Psoas muscle (tissue), 7 donors: ENCODE measurements at regions not wholly inside any gene's neighbourhood (a gene's known extent, or its start where the extent isn't known, plus 50 kb on each side); places are given as distances from the start of the nearest gene placed in this dataset.

Source experiments
- ATAC-seq, 4 donors: fragments of 200-7000 bp; cut with Tn5 transposase; one replicate each; pipeline ENCODE4 v1.9.1; 2020; ENCODE audit warnings: moderate library complexity in 3 of 4, mild to moderate bottlenecking in 2 of 4
- DNase-seq, 2 donors: peaks; one replicate each; pipeline ENCODE4 v3.0.0-alpha.2; 2020
- H3K27ac ChIP-seq: fragments of 200-600 bp; one replicate; pipeline ENCODE4 v1.8.0; 2022
- H3K27me3 ChIP-seq, 3 donors: fragments of 200-600 bp in 1 of 3; one replicate each; pipeline versions ENCODE4 v1.6.1 to v1.8.0; 2013 to 2022; ENCODE audit warnings: low read length in 2 of 3, mild to moderate bottlenecking in 2 of 3, moderate library complexity in 1 of 3; ENCODE audit not compliant: insufficient read depth in 3 of 3
- H3K36me3 ChIP-seq, 2 donors: fragments of 200-600 bp in 1 of 2; one replicate each; pipeline versions ENCODE4 v1.6.1 to v1.8.0; 2013 to 2022; ENCODE audit warnings: low read depth in 1 of 2, mild to moderate bottlenecking in 1 of 2, moderate library complexity in 1 of 2; ENCODE audit not compliant: insufficient read depth in 1 of 2
- H3K4me1 ChIP-seq: fragments of 200-600 bp; one replicate; pipeline ENCODE4 v1.8.0; 2022
- H3K4me3 ChIP-seq: fragments of 200-600 bp; one replicate; pipeline ENCODE4 v1.8.0; 2022; ENCODE audit warnings: mild to moderate bottlenecking
- H3K9me3 ChIP-seq: fragments of 200-600 bp; one replicate; pipeline ENCODE4 v1.8.0; 2022
- WGBS, 3 donors: extraction: QIAGEN DNeasy Blood & Tissue Kit; methylation state at CpG; one replicate each; pipeline versions ENCODE4 v1.1.6 to v1.1.7; 2013; 5-methylcytosine and 5-hydroxymethylcytosine counted together
- intact Hi-C, 2 donors: fragments of 100-400 bp; cut with DNase I; formaldehyde crosslinking; loops; one replicate each; pipeline versions ENCODE4 v1.11.0 to v1.14.2; 2022
- TF ChIP-seq, protein P1 (sequence below): fragments of 200-600 bp; IDR thresholded peaks from one replicate; pipeline ENCODE4 v1.8.0; 2022; ENCODE audit warnings: antibody characterized with exemption
- donor health status: healthy with polysubstance abuse.
- donor health status: DM: no; HTN: no; CAD: no; lungs with moderate emphysema.
- donor health status: Bipolar disorder and iron deficiency.
- donor health status: healthy.
- donor health status: DM: yes; HTN: yes; CAD: no.
- donor health status: DM: no; HTN: no; CAD: no.
- donor health status: DM: yes; HTN: yes; CAD: no.

DNA sequence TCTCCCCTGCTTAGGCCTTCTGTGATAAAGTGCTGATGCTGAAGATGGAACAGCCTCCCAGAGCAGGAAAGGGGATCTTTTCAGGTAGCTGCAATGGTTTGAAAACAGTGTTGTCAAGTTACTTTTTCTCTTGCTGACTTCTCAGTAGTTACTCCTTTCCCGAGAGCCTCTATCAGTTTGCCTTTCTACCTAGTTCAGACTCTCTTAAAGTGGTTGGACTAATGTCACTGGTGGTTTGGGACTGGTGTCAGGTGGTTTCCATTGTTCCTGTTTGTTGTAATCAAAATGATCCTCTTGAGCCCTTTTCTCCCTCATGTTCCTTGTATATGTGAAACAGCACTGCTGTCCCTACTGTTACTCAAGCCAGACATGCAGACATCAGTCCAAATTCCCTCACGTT is 91.4 kb downstream of the FAM217A start:
- ATAC-seq (no peak), DNase-seq (no peak)
- H3K9me3 ChIP-seq, result no peaks in the 10 kb centered on the region
- peaks cover 17% of the 10 kb centered on the region for H3K4me1 ChIP-seq
- TF ChIP-seq, protein P1, sequence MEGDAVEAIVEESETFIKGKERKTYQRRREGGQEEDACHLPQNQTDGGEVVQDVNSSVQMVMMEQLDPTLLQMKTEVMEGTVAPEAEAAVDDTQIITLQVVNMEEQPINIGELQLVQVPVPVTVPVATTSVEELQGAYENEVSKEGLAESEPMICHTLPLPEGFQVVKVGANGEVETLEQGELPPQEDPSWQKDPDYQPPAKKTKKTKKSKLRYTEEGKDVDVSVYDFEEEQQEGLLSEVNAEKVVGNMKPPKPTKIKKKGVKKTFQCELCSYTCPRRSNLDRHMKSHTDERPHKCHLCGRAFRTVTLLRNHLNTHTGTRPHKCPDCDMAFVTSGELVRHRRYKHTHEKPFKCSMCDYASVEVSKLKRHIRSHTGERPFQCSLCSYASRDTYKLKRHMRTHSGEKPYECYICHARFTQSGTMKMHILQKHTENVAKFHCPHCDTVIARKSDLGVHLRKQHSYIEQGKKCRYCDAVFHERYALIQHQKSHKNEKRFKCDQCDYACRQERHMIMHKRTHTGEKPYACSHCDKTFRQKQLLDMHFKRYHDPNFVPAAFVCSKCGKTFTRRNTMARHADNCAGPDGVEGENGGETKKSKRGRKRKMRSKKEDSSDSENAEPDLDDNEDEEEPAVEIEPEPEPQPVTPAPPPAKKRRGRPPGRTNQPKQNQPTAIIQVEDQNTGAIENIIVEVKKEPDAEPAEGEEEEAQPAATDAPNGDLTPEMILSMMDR, result no peak
- no peak overlapping the region for H3K27ac ChIP-seq
- intact Hi-C loops, result loop anchor here in 1 of 2 donors (5.0 kb wide), 2 partner anchors 245 to 710 kb away; no protein-coding TSS in a partner anchor
- no peaks in the 10 kb centered on the region for H3K36me3 ChIP-seq
- 78 to 88% (median 78%) methylated on average over 2 of the region's 2 CpGs for WGBS, 3 donors
- H3K4me3 ChIP-seq, result no peak overlapping the region
- no peaks in the 10 kb centered on the region for H3K27me3 ChIP-seq

DNA sequence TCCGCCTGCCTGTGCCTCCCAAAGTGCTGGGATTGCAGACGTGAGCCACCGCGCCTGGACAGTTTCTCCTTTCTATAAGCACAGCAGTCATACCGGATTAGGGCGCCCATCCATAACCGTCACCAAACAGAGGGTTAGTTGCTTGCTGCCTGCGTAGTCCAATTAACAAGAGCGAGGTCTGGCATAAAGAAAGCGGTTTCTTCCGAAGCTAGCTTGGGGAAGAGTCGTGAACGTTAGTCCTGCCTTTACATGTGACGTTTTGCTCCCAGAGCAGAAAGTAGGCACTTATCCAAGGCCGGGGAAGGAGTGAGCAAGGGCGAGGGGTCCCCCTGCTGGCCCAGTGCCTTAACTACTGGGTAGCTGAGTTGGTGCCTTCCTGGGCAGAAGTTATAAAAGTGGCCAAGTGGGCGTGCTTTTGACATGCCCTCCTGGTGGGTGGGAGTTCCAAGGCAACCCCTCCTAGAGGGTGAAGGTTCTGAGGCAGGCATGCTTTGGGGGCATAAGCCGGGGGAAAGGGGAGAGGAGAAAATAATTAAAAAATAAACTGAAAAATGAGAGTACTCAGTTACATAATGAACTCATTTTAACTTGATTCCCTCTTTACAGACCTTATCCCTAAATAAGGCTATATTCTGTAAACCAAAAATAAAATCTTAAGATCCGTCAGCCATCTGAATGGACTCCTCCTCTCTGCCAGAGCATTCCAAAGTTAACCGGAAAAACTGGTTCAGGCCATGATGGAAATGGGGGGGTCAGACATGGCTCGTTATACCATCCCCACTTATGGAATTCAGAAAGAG is 88.0 kb downstream of the FAM217A start:
- ATAC-seq, result peak; percentile 92 to 98 (median 95)
- intact Hi-C loops, result loop anchor here (5.0 to 10.0 kb wide), 5 partner anchors 44 to 716 kb away; partner anchors contain the start of gene FAM50B (in 1 of the 2)
- no peaks in the 10 kb centered on the region for H3K9me3 ChIP-seq
- H3K36me3 ChIP-seq, result no peaks in the 10 kb centered on the region
- H3K4me1 ChIP-seq, result peaks cover 17% of the 10 kb centered on the region
- peak; percentile 85 to 91 for DNase-seq
- 11 to 23% (median 14%) methylated on average over 21 of the region's 21 CpGs for whole genome bisulfite sequencing, 3 donors
- H3K4me3 ChIP-seq, result peak overlapping the region; percentile 63
- H3K27me3 ChIP-seq, result no peaks in the 10 kb centered on the region
- TF ChIP-seq, protein P1, result peak; percentile 72
- H3K27ac ChIP-seq, result peak overlapping the region; percentile 53

DNA sequence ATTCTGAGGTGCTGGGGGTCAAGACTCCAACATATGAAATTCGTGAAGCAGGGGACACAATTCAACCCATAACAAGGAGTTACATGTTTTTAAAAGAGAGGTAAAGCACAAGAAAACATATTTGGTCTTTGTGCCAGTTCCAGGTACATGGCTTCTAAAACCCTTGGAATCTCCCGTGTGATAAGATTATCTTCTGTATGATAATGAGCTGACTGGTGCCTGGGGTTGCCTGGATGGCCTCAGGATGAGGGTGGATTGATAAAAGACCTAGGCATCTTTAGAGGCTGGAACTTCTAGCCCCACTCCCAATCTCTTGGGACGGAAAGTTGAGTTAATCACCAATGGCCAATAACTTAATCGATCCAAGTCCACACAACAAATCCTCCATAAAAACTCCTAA is 87.0 kb downstream of the FAM217A start:
- Histone ChIP-seq H3K27me3 (no peaks in the 10 kb centered on the region), H3K36me3 (no peaks in the 10 kb centered on the region), H3K27ac (no peak overlapping the region), H3K9me3 (no peaks in the 10 kb centered on the region), H3K4me3 (no peak overlapping the region), H3K4me1 (peaks cover 11% of the 10 kb centered on the region)
- WGBS, 3 donors, result 84 to 93% (median 89%) methylated on average over 4 of the region's 4 CpGs
- TF ChIP-seq, protein P1, result no peak
- DNase-seq (no peak), ATAC-seq (no peak)
- intact Hi-C loops, result loop anchor here (5.0 to 10.0 kb wide), 5 partner anchors 45 to 717 kb away; partner anchors contain the start of gene FAM50B (in 1 of the 2)

DNA sequence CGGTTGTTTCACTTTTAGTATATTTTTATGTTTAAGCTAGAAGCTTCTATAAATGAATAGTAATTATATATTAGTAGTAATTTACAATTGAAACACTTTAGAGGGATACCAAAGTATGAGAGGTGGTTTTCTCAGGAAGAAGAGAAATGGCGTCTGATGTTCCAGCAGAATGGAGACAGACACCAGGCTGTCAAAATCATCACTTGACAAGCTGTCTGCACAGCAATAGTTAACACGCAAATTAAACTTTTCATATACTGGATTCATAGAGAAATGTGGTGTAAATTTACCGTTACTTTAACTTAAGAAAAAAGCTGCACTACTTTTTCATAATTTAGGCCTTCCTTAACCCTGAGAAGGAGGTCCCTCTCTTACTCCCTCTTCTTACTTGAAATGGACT is 82.6 kb downstream of the FAM217A start:
- DNase-seq, result no peak
- no peaks in the 10 kb centered on the region for H3K36me3 ChIP-seq
- ATAC-seq, result no peak
- TF ChIP-seq, protein P1, result no peak
- H3K9me3 ChIP-seq, result no peaks in the 10 kb centered on the region
- H3K27me3 ChIP-seq, result no peaks in the 10 kb centered on the region
- H3K4me3 ChIP-seq, result no peak overlapping the region
- no peak overlapping the region for H3K27ac ChIP-seq
- intact Hi-C loops, result loop anchor here (10.0 kb wide), 2 partner anchors 142 to 722 kb away; no protein-coding TSS in a partner anchor
- H3K4me1 ChIP-seq, result peaks cover 8% of the 10 kb centered on the region
- WGBS, 3 donors, result 94 to 96% (median 94%) methylated on average over 4 of the region's 4 CpGs
